GM23338 (cell line): ENCODE measurements at regions not wholly inside any gene's neighbourhood (a gene's known extent, or its start where the extent isn't known, plus 50 kb on each side); places are given as distances from the start of the nearest gene placed in this dataset.

Experiments
- EZH2 ChIP-seq: fragments of 200-600 bp; sonication (generic); IDR thresholded peaks from one replicate; pipeline ENCODE4 v1.8.0; 2017; ENCODE audit warnings: antibody characterized with exemption, mild to moderate bottlenecking, low read depth; ENCODE audit not compliant: unreplicated experiment
- EZH2phosphoT487 ChIP-seq: fragments of 200-600 bp; sonication (generic); IDR thresholded peaks from one replicate; pipeline ENCODE4 v1.8.1; 2018; ENCODE audit warnings: antibody characterized with exemption; ENCODE audit not compliant: unreplicated experiment
- JUNB ChIP-seq: IDR thresholded peaks from one replicate; pipeline ENCODE4 v1.6.1; 2016; ENCODE audit warnings: antibody characterized with exemption; ENCODE audit not compliant: unreplicated experiment
- POLR2AphosphoS5 ChIP-seq: IDR thresholded peaks from 2 replicates; pipeline ENCODE4 v1.6.1; 2016; ENCODE audit warnings: antibody characterized with exemption, low read depth
- TF ChIP-seq, protein P1 (sequence below), 2 experiments: fragments of 200-600 bp in 1 of 2; sonication (generic) in 1 of 2; conservative IDR thresholded peaks; 2 replicates each; pipeline versions ENCODE4 v1.5.1 to v1.6.1; 2016 to 2017; ENCODE audit warnings: antibody characterized with exemption in 2 of 2, low read depth in 2 of 2, mild to moderate bottlenecking in 2 of 2, moderate library complexity in 1 of 2
- TF ChIP-seq, protein P2 (sequence below): IDR thresholded peaks from one replicate; pipeline ENCODE4 v1.6.1; 2018; ENCODE audit warnings: antibody characterized with exemption; ENCODE audit not compliant: unreplicated experiment

DNA sequence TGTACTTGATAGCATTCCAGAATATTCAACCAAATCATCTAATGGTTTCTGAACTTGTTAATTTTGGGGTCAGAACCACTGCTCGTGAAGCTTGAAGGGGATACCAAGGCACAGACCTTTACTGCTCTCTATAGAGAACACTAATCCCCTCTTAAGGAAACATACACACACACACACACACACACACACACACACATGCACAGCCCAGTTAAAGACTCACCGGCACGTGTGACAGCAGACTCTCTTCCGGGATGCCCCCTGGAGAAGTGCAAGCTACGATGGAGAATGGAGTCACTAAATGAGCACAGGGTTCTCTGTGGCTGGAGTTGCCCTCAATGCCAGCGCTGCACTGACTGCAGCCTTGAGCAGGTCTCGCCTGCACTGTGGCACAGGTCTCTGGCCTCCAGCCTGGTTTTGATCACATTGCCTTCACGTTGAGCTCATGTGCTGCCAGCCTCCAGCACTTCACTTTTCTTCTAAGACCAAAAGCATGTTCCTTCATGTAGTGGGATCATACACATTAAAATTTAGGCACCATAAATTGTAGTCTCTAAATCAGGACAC, 300.8 kb downstream of the POM121L12 start:
- TF ChIP-seq EZH2 = no peak
- TF ChIP-seq, protein P1, sequence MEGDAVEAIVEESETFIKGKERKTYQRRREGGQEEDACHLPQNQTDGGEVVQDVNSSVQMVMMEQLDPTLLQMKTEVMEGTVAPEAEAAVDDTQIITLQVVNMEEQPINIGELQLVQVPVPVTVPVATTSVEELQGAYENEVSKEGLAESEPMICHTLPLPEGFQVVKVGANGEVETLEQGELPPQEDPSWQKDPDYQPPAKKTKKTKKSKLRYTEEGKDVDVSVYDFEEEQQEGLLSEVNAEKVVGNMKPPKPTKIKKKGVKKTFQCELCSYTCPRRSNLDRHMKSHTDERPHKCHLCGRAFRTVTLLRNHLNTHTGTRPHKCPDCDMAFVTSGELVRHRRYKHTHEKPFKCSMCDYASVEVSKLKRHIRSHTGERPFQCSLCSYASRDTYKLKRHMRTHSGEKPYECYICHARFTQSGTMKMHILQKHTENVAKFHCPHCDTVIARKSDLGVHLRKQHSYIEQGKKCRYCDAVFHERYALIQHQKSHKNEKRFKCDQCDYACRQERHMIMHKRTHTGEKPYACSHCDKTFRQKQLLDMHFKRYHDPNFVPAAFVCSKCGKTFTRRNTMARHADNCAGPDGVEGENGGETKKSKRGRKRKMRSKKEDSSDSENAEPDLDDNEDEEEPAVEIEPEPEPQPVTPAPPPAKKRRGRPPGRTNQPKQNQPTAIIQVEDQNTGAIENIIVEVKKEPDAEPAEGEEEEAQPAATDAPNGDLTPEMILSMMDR (conservative IDR thresholded peaks at IDR 0.05; ENCODE audit: low read depth in 2 of 2) = no peak
- TF ChIP-seq JUNB = no peak
- TF ChIP-seq, protein P2, sequence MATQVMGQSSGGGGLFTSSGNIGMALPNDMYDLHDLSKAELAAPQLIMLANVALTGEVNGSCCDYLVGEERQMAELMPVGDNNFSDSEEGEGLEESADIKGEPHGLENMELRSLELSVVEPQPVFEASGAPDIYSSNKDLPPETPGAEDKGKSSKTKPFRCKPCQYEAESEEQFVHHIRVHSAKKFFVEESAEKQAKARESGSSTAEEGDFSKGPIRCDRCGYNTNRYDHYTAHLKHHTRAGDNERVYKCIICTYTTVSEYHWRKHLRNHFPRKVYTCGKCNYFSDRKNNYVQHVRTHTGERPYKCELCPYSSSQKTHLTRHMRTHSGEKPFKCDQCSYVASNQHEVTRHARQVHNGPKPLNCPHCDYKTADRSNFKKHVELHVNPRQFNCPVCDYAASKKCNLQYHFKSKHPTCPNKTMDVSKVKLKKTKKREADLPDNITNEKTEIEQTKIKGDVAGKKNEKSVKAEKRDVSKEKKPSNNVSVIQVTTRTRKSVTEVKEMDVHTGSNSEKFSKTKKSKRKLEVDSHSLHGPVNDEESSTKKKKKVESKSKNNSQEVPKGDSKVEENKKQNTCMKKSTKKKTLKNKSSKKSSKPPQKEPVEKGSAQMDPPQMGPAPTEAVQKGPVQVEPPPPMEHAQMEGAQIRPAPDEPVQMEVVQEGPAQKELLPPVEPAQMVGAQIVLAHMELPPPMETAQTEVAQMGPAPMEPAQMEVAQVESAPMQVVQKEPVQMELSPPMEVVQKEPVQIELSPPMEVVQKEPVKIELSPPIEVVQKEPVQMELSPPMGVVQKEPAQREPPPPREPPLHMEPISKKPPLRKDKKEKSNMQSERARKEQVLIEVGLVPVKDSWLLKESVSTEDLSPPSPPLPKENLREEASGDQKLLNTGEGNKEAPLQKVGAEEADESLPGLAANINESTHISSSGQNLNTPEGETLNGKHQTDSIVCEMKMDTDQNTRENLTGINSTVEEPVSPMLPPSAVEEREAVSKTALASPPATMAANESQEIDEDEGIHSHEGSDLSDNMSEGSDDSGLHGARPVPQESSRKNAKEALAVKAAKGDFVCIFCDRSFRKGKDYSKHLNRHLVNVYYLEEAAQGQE = no peak
- no peak for TF ChIP-seq POLR2AphosphoS5
- no peak for TF ChIP-seq EZH2phosphoT487
